WTC11 (cell line): ENCODE measurements at regions not wholly inside any gene's neighbourhood (a gene's known extent, or its start where the extent isn't known, plus 50 kb on each side); places are given as distances from the start of the nearest gene placed in this dataset.

ENCODE experiments used
- ATAC-seq: fragments of 200-7000 bp; cut with Tn5 transposase; 2 replicates; pipeline ENCODE4 v1.10.0; 2021; ENCODE audit warnings: mild to moderate bottlenecking, moderate library complexity
- CTCF ChIA-PET: fragments of 300-600 bp; sonication (Branson Sonifier 250); formaldehyde crosslinking; loops from one replicate; lab custom pipeline; 2021; ENCODE audit warnings: antibody characterized with exemption; lab: Charles Lee
- POLR2A ChIA-PET: fragments of 350-600 bp; sonication (Branson Sonifier 250); formaldehyde crosslinking; loops from one replicate; lab custom pipeline; 2021; ENCODE audit warnings: antibody characterized with exemption; lab: Charles Lee
- DNase-seq: peaks from one replicate; pipeline ENCODE4 v3.0.0; 2021; ENCODE audit warnings: low spot score
- H3K27ac Mint-ChIP-seq: 2 replicates; pipeline ENCODE4 v1.8.0; 2021; ENCODE audit warnings: mixed read lengths
- H3K27me3 Mint-ChIP-seq: 2 replicates; pipeline ENCODE4 v1.8.0; 2021; ENCODE audit warnings: low read depth, mild to moderate bottlenecking, moderate library complexity, mixed read lengths
- H3K36me3 Mint-ChIP-seq: 2 replicates; pipeline ENCODE4 v1.8.0; 2021; ENCODE audit warnings: mixed read lengths
- H3K4me1 Mint-ChIP-seq: 2 replicates; pipeline ENCODE4 v1.8.0; 2022; ENCODE audit warnings: mixed read lengths
- H3K4me3 Mint-ChIP-seq: 2 replicates; pipeline ENCODE4 v1.8.0; 2021; ENCODE audit warnings: mild to moderate bottlenecking, moderate library complexity, mixed read lengths
- H3K9me3 Mint-ChIP-seq: 2 replicates; pipeline ENCODE4 v1.8.0; 2021; ENCODE audit warnings: mixed read lengths
- CREB1 ChIP-seq: sonication (generic); formaldehyde crosslinking; IDR thresholded peaks from 2 replicates; pipeline ENCODE4 v1.8.0; 2023; ENCODE audit warnings: mild to moderate bottlenecking, missing genetic modification reagents
- CREM ChIP-seq: sonication (generic); formaldehyde crosslinking; IDR thresholded peaks from 2 replicates; pipeline ENCODE4 v1.8.1; 2022; ENCODE audit warnings: mild to moderate bottlenecking, missing genetic modification reagents, moderate library complexity
- CTCF ChIP-seq: fragments of 200-600 bp; IDR thresholded peaks from 2 replicates; pipeline ENCODE4 v1.8.0; 2022; ENCODE audit warnings: antibody characterized with exemption
- FOXJ3 ChIP-seq: sonication (generic); formaldehyde crosslinking; IDR thresholded peaks from 2 replicates; pipeline ENCODE4 v1.9.0; 2021; ENCODE audit warnings: missing genetic modification reagents, mild to moderate bottlenecking, borderline replicate concordance
- HMGXB4 ChIP-seq: sonication (generic); formaldehyde crosslinking; IDR thresholded peaks from 2 replicates; pipeline ENCODE4 v1.8.1; 2023; ENCODE audit warnings: mild to moderate bottlenecking, moderate library complexity, missing genetic modification reagents
- MAX ChIP-seq: sonication (generic); formaldehyde crosslinking; IDR thresholded peaks from 2 replicates; pipeline ENCODE4 v1.8.0; 2022; ENCODE audit warnings: mild to moderate bottlenecking, missing genetic modification reagents
- NFYB ChIP-seq: sonication (generic); formaldehyde crosslinking; conservative IDR thresholded peaks from 2 replicates; pipeline ENCODE4 v1.8.0; 2022; ENCODE audit warnings: low read depth, missing genetic modification reagents
- NR1H2 ChIP-seq: sonication (generic); formaldehyde crosslinking; IDR thresholded peaks from 2 replicates; pipeline ENCODE4 v1.9.0; 2021; ENCODE audit warnings: mild to moderate bottlenecking, moderate library complexity, missing genetic modification reagents
- NR2C2 ChIP-seq: sonication (generic); formaldehyde crosslinking; IDR thresholded peaks from 2 replicates; pipeline ENCODE4 v1.8.0; 2022; ENCODE audit warnings: mild to moderate bottlenecking, missing genetic modification reagents
- PREB ChIP-seq: sonication (generic); formaldehyde crosslinking; IDR thresholded peaks from 2 replicates; pipeline ENCODE4 v1.8.1; 2022; ENCODE audit warnings: mild to moderate bottlenecking, missing genetic modification reagents, moderate library complexity, borderline replicate concordance
- RELA ChIP-seq: sonication (generic); formaldehyde crosslinking; IDR thresholded peaks from 2 replicates; pipeline ENCODE4 v1.8.1; 2022; ENCODE audit warnings: missing genetic modification reagents, mild to moderate bottlenecking, borderline replicate concordance
- SMAD4 ChIP-seq: sonication (generic); formaldehyde crosslinking; IDR thresholded peaks from 2 replicates; pipeline ENCODE4 v1.8.0; 2022; ENCODE audit warnings: mild to moderate bottlenecking, missing genetic modification reagents
- SOX15 ChIP-seq: fragments of 250-450 bp; sonication (Bioruptor Pico); IDR thresholded peaks from 2 replicates; pipeline ENCODE4 v1.9.0; 2021; ENCODE audit warnings: mild to moderate bottlenecking
- TCF7 ChIP-seq: sonication (generic); formaldehyde crosslinking; IDR thresholded peaks from 2 replicates; pipeline ENCODE4 v1.8.0; 2022; ENCODE audit warnings: mild to moderate bottlenecking, low read depth, missing genetic modification reagents, moderate library complexity
- ZBTB21 ChIP-seq: sonication (generic); formaldehyde crosslinking; IDR thresholded peaks from 2 replicates; pipeline ENCODE4 v1.8.1; 2023; ENCODE audit warnings: mild to moderate bottlenecking, missing genetic modification reagents, borderline replicate concordance
- ZMAT4 ChIP-seq: fragments of 250-450 bp; sonication (Bioruptor Pico); IDR thresholded peaks from 2 replicates; pipeline ENCODE4 v1.9.0; 2021; ENCODE audit warnings: mild to moderate bottlenecking
- ZNF121 ChIP-seq: sonication (generic); formaldehyde crosslinking; IDR thresholded peaks from 2 replicates; pipeline ENCODE4 v1.8.0; 2023; ENCODE audit warnings: missing genetic modification reagents
- ZNF263 ChIP-seq: sonication (generic); formaldehyde crosslinking; IDR thresholded peaks from 2 replicates; pipeline ENCODE4 v1.8.1; 2022; ENCODE audit warnings: low read depth, mild to moderate bottlenecking, moderate library complexity, missing genetic modification reagents
- ZNF396 ChIP-seq: fragments of 250-450 bp; sonication (Bioruptor Pico); IDR thresholded peaks from 2 replicates; pipeline ENCODE4 v1.8.0; 2021; ENCODE audit warnings: mild to moderate bottlenecking, moderate library complexity, borderline replicate concordance
- ZNF423 ChIP-seq: fragments of 250-450 bp; sonication (Bioruptor Pico); IDR thresholded peaks from 2 replicates; pipeline ENCODE4 v2.1.2; 2022; ENCODE audit warnings: mild to moderate bottlenecking, moderate library complexity
- TF ChIP-seq, protein P1 (sequence below): sonication (generic); formaldehyde crosslinking; IDR thresholded peaks from 2 replicates; pipeline ENCODE4 v1.8.0; 2023; ENCODE audit warnings: mild to moderate bottlenecking, missing genetic modification reagents
- TF ChIP-seq, protein P2 (sequence below): sonication (generic); formaldehyde crosslinking; IDR thresholded peaks from 2 replicates; pipeline ENCODE4 v1.8.1; 2022; ENCODE audit warnings: mild to moderate bottlenecking, moderate library complexity, missing genetic modification reagents
- TF ChIP-seq, protein P3 (sequence below): sonication (generic); formaldehyde crosslinking; IDR thresholded peaks from 2 replicates; pipeline ENCODE4 v1.8.0; 2023; ENCODE audit warnings: missing genetic modification reagents

GRCh38 chr12:77648716-77649115 lies 182.0 kb upstream of the NAV3 start:
- no peak overlapping the region for H3K27ac Mint-ChIP-seq
- no peak overlapping the region for H3K4me3 Mint-ChIP-seq
- CTCF ChIA-PET: no interaction called here
- DNase-seq: no peak
- POLR2A ChIA-PET: no interaction called here
- no peak for ATAC-seq
- TF ChIP-seq, protein P1, sequence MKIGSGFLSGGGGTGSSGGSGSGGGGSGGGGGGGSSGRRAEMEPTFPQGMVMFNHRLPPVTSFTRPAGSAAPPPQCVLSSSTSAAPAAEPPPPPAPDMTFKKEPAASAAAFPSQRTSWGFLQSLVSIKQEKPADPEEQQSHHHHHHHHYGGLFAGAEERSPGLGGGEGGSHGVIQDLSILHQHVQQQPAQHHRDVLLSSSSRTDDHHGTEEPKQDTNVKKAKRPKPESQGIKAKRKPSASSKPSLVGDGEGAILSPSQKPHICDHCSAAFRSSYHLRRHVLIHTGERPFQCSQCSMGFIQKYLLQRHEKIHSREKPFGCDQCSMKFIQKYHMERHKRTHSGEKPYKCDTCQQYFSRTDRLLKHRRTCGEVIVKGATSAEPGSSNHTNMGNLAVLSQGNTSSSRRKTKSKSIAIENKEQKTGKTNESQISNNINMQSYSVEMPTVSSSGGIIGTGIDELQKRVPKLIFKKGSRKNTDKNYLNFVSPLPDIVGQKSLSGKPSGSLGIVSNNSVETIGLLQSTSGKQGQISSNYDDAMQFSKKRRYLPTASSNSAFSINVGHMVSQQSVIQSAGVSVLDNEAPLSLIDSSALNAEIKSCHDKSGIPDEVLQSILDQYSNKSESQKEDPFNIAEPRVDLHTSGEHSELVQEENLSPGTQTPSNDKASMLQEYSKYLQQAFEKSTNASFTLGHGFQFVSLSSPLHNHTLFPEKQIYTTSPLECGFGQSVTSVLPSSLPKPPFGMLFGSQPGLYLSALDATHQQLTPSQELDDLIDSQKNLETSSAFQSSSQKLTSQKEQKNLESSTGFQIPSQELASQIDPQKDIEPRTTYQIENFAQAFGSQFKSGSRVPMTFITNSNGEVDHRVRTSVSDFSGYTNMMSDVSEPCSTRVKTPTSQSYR: no peak
- TF ChIP-seq, protein P2, sequence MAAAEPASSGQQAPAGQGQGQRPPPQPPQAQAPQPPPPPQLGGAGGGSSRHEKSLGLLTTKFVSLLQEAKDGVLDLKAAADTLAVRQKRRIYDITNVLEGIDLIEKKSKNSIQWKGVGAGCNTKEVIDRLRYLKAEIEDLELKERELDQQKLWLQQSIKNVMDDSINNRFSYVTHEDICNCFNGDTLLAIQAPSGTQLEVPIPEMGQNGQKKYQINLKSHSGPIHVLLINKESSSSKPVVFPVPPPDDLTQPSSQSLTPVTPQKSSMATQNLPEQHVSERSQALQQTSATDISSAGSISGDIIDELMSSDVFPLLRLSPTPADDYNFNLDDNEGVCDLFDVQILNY: no peak
- no peak for TF ChIP-seq TCF7 (CRISPR knock-in tag)
- TF ChIP-seq, protein P3, sequence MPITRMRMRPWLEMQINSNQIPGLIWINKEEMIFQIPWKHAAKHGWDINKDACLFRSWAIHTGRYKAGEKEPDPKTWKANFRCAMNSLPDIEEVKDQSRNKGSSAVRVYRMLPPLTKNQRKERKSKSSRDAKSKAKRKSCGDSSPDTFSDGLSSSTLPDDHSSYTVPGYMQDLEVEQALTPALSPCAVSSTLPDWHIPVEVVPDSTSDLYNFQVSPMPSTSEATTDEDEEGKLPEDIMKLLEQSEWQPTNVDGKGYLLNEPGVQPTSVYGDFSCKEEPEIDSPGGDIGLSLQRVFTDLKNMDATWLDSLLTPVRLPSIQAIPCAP (CRISPR knock-in tag): no peak
- TF ChIP-seq CTCF: no peak
- TF ChIP-seq SMAD4: no peak
- TF ChIP-seq ZBTB21 (CRISPR knock-in tag): no peak
- TF ChIP-seq NFYB: no peak
- no peak for TF ChIP-seq NR2C2 (CRISPR knock-in tag)
- no peak for TF ChIP-seq FOXJ3 (CRISPR knock-in tag)
- TF ChIP-seq MAX (CRISPR knock-in tag): no peak
- H3K36me3 Mint-ChIP-seq: no peaks in the 10 kb centered on the region
- no peaks in the 10 kb centered on the region for H3K27me3 Mint-ChIP-seq
- H3K4me1 Mint-ChIP-seq: peaks cover 43% of the 10 kb centered on the region
- H3K9me3 Mint-ChIP-seq: no peaks in the 10 kb centered on the region

- Mint-ChIP-seq H3K27ac (peak overlapping the region; percentile 91), H3K4me3 (peak overlapping the region; percentile 27), H3K9me3 (no peaks in the 10 kb centered on the region), H3K4me1 (peaks cover 46% of the 10 kb centered on the region), H3K36me3 (no peaks in the 10 kb centered on the region), H3K27me3 (no peaks in the 10 kb centered on the region)
- ChIA-PET CTCF (interaction anchor here (1.2 kb wide), 1 partner anchor 31 kb away, joined by 4 read pairs; no protein-coding TSS in a partner anchor), POLR2A (no interaction called here)
- TF ChIP-seq ZMAT4 (no peak), ZNF121 (CRISPR knock-in tag) (no peak), PREB (CRISPR knock-in tag) (no peak), CREM (CRISPR knock-in tag) (no peak), NR1H2 (no peak), SOX15 (no peak), ZNF263 (CRISPR knock-in tag) (no peak), ZNF396 (CRISPR knock-in tag) (no peak), CREB1 (CRISPR knock-in tag) (no peak), HMGXB4 (no peak), RELA (CRISPR knock-in tag) (no peak), ZNF423 (CRISPR knock-in tag) (no peak)
- DNase-seq (peak; percentile 16), ATAC-seq (peak; percentile 86)
These were observed 184.6 kb upstream of the NAV3 start for GRCh38 chr12:77645966-77646598.
